PC-9 (cell line): ENCODE measurements at regions not wholly inside any gene's neighbourhood (a gene's known extent, or its start where the extent isn't known, plus 50 kb on each side); places are given as distances from the start of the nearest gene placed in this dataset.

Source experiments
- CTCF ChIP-seq: fragments of 200-600 bp; sonication (generic); conservative IDR thresholded peaks from 2 replicates; pipeline ENCODE4 v1.6.1; 2017; ENCODE audit warnings: mixed run types, antibody characterized with exemption, mild to moderate bottlenecking, moderate library complexity
- EZH2 ChIP-seq: fragments of 200-600 bp; sonication (generic); IDR thresholded peaks from 2 replicates; pipeline ENCODE4 v1.8.0; 2017; ENCODE audit warnings: antibody characterized with exemption, low read depth

- TF ChIP-seq EZH2 (no peak), CTCF (peak; percentile 76)
These were observed 97.6 kb downstream of the LYZL1 start for GRCh38 chr10:29386342-29386999.
